ENCODE measurements at regions not wholly inside any gene's neighbourhood (a gene's known extent, or its start where the extent isn't known, plus 50 kb on each side); places are given as distances from the start of the nearest gene placed in this dataset.

DNA sequence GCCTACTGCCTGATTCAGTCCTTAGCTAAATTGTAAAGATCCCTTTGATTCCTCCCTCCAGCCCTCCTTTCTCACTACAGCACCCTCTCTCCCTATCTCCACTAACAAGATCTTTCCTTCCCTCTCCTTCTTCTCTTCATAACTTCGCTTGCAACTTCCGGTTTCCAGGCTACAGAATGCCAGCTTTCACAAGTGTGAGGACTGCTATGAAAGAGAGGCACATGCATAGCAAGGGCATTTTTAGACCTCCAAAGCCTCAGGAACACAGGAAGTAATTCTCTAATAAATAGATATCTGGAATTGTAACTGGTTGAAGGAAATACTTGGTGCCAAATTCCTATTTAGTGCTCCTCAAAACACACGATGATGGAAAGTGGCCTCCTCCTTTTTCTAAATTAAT, 196.7 kb downstream of the HLX start:
- ChIA-PET POLR2A (no interaction called here), CTCF (ENCODE audit: low intra/inter-chr PET ratio, low total read pairs) (no interaction called here)
- BruUV-seq (replicated peaks), result no TSS peak
- H3K4me3 ChIP-seq (replicated peaks in 1 of 3; ENCODE audit: insufficient read depth in 1 of 3, low read depth in 2 of 3, low read length in 3 of 3), result no peak overlapping the region
- no peaks in the 10 kb centered on the region for H3K9me3 ChIP-seq (ENCODE audit: low read length)
- no peak overlapping the region for H3K27ac ChIP-seq (ENCODE audit: extremely low read length, insufficient read depth, low read length)
- 0% methylated on average over 3 of the region's 3 CpGs for WGBS (ENCODE audit: low lambda C conversion rate)
- no peaks in the 10 kb centered on the region for H3K36me3 ChIP-seq (replicated peaks in 1 of 2; ENCODE audit: control insufficient read depth in 1 of 2, insufficient read depth in 2 of 2, low read length in 2 of 2)
- in situ Hi-C loops (cut with HindIII; ENCODE audit: extremely low pct_ligation_motif_present, low pct_unique_long_range_greater_than_20kb), result no loop called here
- no peak overlapping the region for H3K9ac ChIP-seq (ENCODE audit: insufficient read depth, low read depth, low read length)
- ATAC-seq (no peak), DNase-seq (ENCODE audit: low spot score) (no peak), FAIRE-seq (no peak)
- H4K20me1 ChIP-seq (ENCODE audit: insufficient read depth, low read length), result no peaks in the 10 kb centered on the region
- no peaks in the 10 kb centered on the region; a peak in 1 of 5 replicates for H3K27me3 ChIP-seq (ENCODE audit: control insufficient read depth in 1 of 2, insufficient read depth in 2 of 2, low read length in 2 of 2)
- no peak overlapping the region for H3K4me2 ChIP-seq (ENCODE audit: low read depth, low read length)
- no peaks in the 10 kb centered on the region for H3K4me1 ChIP-seq (ENCODE audit: insufficient read depth, low read length)
- no peaks in the 10 kb centered on the region for H3K79me2 ChIP-seq (ENCODE audit: insufficient read depth, low read length)
- no peak overlapping the region for H2AFZ ChIP-seq (ENCODE audit: low read length)
- intact Hi-C loops (cut with micrococcal nuclease; ENCODE audit: unreplicated experiment), result no loop called here
- TF ChIP-seq RXRA (CRISPR knock-in tag; IDR thresholded peaks at IDR 0.05), result no peak
- TF ChIP-seq, protein P1, sequence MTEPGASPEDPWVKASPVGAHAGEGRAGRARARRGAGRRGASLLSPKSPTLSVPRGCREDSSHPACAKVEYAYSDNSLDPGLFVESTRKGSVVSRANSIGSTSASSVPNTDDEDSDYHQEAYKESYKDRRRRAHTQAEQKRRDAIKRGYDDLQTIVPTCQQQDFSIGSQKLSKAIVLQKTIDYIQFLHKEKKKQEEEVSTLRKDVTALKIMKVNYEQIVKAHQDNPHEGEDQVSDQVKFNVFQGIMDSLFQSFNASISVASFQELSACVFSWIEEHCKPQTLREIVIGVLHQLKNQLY (CRISPR knock-in tag; IDR thresholded peaks at IDR 0.05), result no peak
- TF ChIP-seq ATF7 (IDR thresholded peaks at IDR 0.05), result no peak
- no peak for TF ChIP-seq ATF7 (CRISPR knock-in tag; IDR thresholded peaks at IDR 0.05)
- TF ChIP-seq, protein P2, sequence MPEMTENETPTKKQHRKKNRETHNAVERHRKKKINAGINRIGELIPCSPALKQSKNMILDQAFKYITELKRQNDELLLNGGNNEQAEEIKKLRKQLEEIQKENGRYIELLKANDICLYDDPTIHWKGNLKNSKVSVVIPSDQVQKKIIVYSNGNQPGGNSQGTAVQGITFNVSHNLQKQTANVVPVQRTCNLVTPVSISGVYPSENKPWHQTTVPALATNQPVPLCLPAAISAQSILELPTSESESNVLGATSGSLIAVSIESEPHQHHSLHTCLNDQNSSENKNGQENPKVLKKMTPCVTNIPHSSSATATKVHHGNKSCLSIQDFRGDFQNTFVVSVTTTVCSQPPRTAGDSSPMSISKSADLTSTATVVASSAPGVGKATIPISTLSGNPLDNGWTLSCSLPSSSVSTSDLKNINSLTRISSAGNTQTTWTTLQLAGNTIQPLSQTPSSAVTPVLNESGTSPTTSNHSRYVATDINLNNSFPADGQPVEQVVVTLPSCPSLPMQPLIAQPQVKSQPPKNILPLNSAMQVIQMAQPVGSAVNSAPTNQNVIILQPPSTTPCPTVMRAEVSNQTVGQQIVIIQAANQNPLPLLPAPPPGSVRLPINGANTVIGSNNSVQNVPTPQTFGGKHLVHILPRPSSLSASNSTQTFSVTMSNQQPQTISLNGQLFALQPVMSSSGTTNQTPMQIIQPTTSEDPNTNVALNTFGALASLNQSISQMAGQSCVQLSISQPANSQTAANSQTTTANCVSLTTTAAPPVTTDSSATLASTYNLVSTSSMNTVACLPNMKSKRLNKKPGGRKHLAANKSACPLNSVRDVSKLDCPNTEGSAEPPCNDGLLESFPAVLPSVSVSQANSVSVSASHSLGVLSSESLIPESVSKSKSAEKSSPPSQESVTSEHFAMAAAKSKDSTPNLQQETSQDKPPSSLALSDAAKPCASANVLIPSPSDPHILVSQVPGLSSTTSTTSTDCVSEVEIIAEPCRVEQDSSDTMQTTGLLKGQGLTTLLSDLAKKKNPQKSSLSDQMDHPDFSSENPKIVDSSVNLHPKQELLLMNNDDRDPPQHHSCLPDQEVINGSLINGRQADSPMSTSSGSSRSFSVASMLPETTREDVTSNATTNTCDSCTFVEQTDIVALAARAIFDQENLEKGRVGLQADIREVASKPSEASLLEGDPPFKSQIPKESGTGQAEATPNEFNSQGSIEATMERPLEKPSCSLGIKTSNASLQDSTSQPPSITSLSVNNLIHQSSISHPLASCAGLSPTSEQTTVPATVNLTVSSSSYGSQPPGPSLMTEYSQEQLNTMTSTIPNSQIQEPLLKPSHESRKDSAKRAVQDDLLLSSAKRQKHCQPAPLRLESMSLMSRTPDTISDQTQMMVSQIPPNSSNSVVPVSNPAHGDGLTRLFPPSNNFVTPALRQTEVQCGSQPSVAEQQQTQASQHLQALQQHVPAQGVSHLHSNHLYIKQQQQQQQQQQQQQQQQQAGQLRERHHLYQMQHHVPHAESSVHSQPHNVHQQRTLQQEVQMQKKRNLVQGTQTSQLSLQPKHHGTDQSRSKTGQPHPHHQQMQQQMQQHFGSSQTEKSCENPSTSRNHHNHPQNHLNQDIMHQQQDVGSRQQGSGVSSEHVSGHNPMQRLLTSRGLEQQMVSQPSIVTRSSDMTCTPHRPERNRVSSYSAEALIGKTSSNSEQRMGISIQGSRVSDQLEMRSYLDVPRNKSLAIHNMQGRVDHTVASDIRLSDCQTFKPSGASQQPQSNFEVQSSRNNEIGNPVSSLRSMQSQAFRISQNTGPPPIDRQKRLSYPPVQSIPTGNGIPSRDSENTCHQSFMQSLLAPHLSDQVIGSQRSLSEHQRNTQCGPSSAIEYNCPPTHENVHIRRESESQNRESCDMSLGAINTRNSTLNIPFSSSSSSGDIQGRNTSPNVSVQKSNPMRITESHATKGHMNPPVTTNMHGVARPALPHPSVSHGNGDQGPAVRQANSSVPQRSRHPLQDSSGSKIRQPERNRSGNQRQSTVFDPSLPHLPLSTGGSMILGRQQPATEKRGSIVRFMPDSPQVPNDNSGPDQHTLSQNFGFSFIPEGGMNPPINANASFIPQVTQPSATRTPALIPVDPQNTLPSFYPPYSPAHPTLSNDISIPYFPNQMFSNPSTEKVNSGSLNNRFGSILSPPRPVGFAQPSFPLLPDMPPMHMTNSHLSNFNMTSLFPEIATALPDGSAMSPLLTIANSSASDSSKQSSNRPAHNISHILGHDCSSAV (CRISPR knock-in tag; IDR thresholded peaks at IDR 0.05; ENCODE audit: borderline replicate concordance), result no peak
- TF ChIP-seq, protein P3, sequence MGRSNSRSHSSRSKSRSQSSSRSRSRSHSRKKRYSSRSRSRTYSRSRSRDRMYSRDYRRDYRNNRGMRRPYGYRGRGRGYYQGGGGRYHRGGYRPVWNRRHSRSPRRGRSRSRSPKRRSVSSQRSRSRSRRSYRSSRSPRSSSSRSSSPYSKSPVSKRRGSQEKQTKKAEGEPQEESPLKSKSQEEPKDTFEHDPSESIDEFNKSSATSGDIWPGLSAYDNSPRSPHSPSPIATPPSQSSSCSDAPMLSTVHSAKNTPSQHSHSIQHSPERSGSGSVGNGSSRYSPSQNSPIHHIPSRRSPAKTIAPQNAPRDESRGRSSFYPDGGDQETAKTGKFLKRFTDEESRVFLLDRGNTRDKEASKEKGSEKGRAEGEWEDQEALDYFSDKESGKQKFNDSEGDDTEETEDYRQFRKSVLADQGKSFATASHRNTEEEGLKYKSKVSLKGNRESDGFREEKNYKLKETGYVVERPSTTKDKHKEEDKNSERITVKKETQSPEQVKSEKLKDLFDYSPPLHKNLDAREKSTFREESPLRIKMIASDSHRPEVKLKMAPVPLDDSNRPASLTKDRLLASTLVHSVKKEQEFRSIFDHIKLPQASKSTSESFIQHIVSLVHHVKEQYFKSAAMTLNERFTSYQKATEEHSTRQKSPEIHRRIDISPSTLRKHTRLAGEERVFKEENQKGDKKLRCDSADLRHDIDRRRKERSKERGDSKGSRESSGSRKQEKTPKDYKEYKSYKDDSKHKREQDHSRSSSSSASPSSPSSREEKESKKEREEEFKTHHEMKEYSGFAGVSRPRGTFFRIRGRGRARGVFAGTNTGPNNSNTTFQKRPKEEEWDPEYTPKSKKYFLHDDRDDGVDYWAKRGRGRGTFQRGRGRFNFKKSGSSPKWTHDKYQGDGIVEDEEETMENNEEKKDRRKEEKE (IDR thresholded peaks at IDR 0.05), result no peak
- TF ChIP-seq HNRNPL (IDR thresholded peaks at IDR 0.05; ENCODE audit: low read depth, low read length), result no peak
- no peak for TF ChIP-seq SOX5 (CRISPR knock-in tag; IDR thresholded peaks at IDR 0.05; ENCODE audit: borderline replicate concordance)

Data from HepG2 (cell line).